Progenitor cell of endocrine pancreas (in vitro differentiated cells): ENCODE measurements at regions not wholly inside any gene's neighbourhood (a gene's known extent, or its start where the extent isn't known, plus 50 kb on each side); places are given as distances from the start of the nearest gene placed in this dataset.

Experiments
- DNase-seq: peaks from one replicate; pipeline ENCODE4 v3.0.0; 2021; ENCODE audit warnings: low spot score; ENCODE audit not compliant: unreplicated experiment
- H3K27ac Mint-ChIP-seq: 2 replicates; pipeline ENCODE4 v1.8.0; 2021; ENCODE audit warnings: mild to moderate bottlenecking, moderate library complexity, mixed read lengths
- H3K27me3 Mint-ChIP-seq: 2 replicates; pipeline ENCODE4 v1.8.0; 2021; ENCODE audit warnings: mixed read lengths
- H3K36me3 Mint-ChIP-seq: 2 replicates; pipeline ENCODE4 v1.8.0; 2022; ENCODE audit warnings: mixed read lengths; ENCODE audit not compliant: insufficient read depth
- H3K4me1 Mint-ChIP-seq: 2 replicates; pipeline ENCODE4 v1.8.0; 2021; ENCODE audit warnings: low read depth, mixed read lengths
- H3K4me3 Mint-ChIP-seq: 2 replicates; pipeline ENCODE4 v1.8.0; 2021; ENCODE audit warnings: low read depth, mild to moderate bottlenecking, moderate library complexity, mixed read lengths
- H3K9me3 Mint-ChIP-seq: 2 replicates; pipeline ENCODE4 v1.8.0; 2021; ENCODE audit warnings: low read depth, mixed read lengths
- CTCF ChIP-seq: fragments of 200-600 bp; sonication (generic); IDR thresholded peaks from one replicate; pipeline ENCODE4 v1.5.0; 2021; ENCODE audit warnings: antibody characterized with exemption, mild to moderate bottlenecking; ENCODE audit not compliant: unreplicated experiment

GRCh38 chr2:142694282-142694681 lies 183.2 kb upstream of the KYNU start:
- no peaks in the 10 kb centered on the region for H3K36me3 Mint-ChIP-seq
- peaks cover 7% of the 10 kb centered on the region for H3K9me3 Mint-ChIP-seq
- no peak for TF ChIP-seq CTCF
- peaks cover 32% of the 10 kb centered on the region for H3K4me1 Mint-ChIP-seq
- H3K27me3 Mint-ChIP-seq: no peaks in the 10 kb centered on the region
- H3K27ac Mint-ChIP-seq: no peak overlapping the region
- DNase-seq: no peak
- H3K4me3 Mint-ChIP-seq: no peak overlapping the region

GRCh38 chr2:142693171-142693950 lies 184.1 kb upstream of the KYNU start:
- Mint-ChIP-seq H3K9me3 (peaks cover 7% of the 10 kb centered on the region), H3K4me3 (no peak overlapping the region), H3K36me3 (no peaks in the 10 kb centered on the region), H3K27ac (no peak overlapping the region), H3K27me3 (no peaks in the 10 kb centered on the region), H3K4me1 (peaks cover 32% of the 10 kb centered on the region)
- no peak for TF ChIP-seq CTCF
- no peak for DNase-seq

- H3K9me3 Mint-ChIP-seq: no peaks in the 10 kb centered on the region
- no peaks in the 10 kb centered on the region for H3K27me3 Mint-ChIP-seq
- H3K4me1 Mint-ChIP-seq: peaks cover 8% of the 10 kb centered on the region
- H3K36me3 Mint-ChIP-seq: no peaks in the 10 kb centered on the region
- DNase-seq: no peak
- no peak for TF ChIP-seq CTCF
- no peak overlapping the region for H3K27ac Mint-ChIP-seq
- H3K4me3 Mint-ChIP-seq: no peak overlapping the region
Measured at GRCh38 chr2:142688856-142689605, 188.4 kb upstream of the KYNU start.

GRCh38 chr2:142687509-142687908 lies 190.0 kb upstream of the KYNU start:
- TF ChIP-seq CTCF: no peak
- H3K27ac Mint-ChIP-seq: no peak overlapping the region
- no peak for DNase-seq
- H3K4me1 Mint-ChIP-seq: peaks cover 5% of the 10 kb centered on the region
- no peaks in the 10 kb centered on the region for H3K9me3 Mint-ChIP-seq
- no peaks in the 10 kb centered on the region for H3K27me3 Mint-ChIP-seq
- H3K36me3 Mint-ChIP-seq: no peaks in the 10 kb centered on the region
- H3K4me3 Mint-ChIP-seq: no peak overlapping the region

GRCh38 chr2:142687075-142687474 lies 190.4 kb upstream of the KYNU start:
- H3K9me3 Mint-ChIP-seq: no peaks in the 10 kb centered on the region
- TF ChIP-seq CTCF: no peak
- no peak overlapping the region for H3K27ac Mint-ChIP-seq
- no peaks in the 10 kb centered on the region for H3K36me3 Mint-ChIP-seq
- DNase-seq: no peak
- H3K4me1 Mint-ChIP-seq: peaks cover 5% of the 10 kb centered on the region
- no peaks in the 10 kb centered on the region for H3K27me3 Mint-ChIP-seq
- H3K4me3 Mint-ChIP-seq: no peak overlapping the region
